Activated CD4-positive, alpha-beta T cell treated with anti-CD3 and anti-CD28 coated beads, Interleukin-2, amount 10 ng/mL, durations not matched to agents 7 days and 5 days (primary cell): ENCODE measurements at regions not wholly inside any gene's neighbourhood (a gene's known extent, or its start where the extent isn't known, plus 50 kb on each side); places are given as distances from the start of the nearest gene placed in this dataset.

Source experiments
- CTCF ChIA-PET: fragments of 350-600 bp; sonication (Branson Sonifier 250); formaldehyde crosslinking; loops from one replicate; lab custom pipeline; 2021; ENCODE audit warnings: antibody characterized with exemption; lab: Charles Lee
- POLR2A ChIA-PET: fragments of 350-600 bp; sonication (Branson Sonifier 250); formaldehyde crosslinking; loops from one replicate; lab custom pipeline; 2021; ENCODE audit warnings: antibody characterized with exemption; lab: Charles Lee
- DNase-seq: peaks from one replicate; pipeline ENCODE4 v3.0.0-alpha.2; 2020
- H3K27ac Mint-ChIP-seq: one replicate; pipeline ENCODE4 v1.8.0; 2021; ENCODE audit warnings: mild to moderate bottlenecking, moderate library complexity, mixed read lengths
- H3K27me3 Mint-ChIP-seq: one replicate; pipeline ENCODE4 v1.8.0; 2021; ENCODE audit warnings: mixed read lengths
- H3K36me3 Mint-ChIP-seq: one replicate; pipeline ENCODE4 v1.8.0; 2021; ENCODE audit warnings: low read depth, mixed read lengths
- H3K4me1 Mint-ChIP-seq: one replicate; pipeline ENCODE4 v1.8.0; 2021; ENCODE audit warnings: mixed read lengths
- H3K4me3 Mint-ChIP-seq: one replicate; pipeline ENCODE4 v1.8.0; 2021; ENCODE audit warnings: mild to moderate bottlenecking, moderate library complexity, mixed read lengths
- H3K9me3 Mint-ChIP-seq: one replicate; pipeline ENCODE4 v1.8.0; 2021; ENCODE audit warnings: mixed read lengths

- POLR2A ChIA-PET: no interaction called here
- Mint-ChIP-seq H3K9me3 (peaks cover 4% of the 10 kb centered on the region), H3K27me3 (no peaks in the 10 kb centered on the region), H3K4me3 (no peak overlapping the region), H3K27ac (no peak overlapping the region), H3K36me3 (no peaks in the 10 kb centered on the region), H3K4me1 (no peaks in the 10 kb centered on the region)
- DNase-seq: no peak
- CTCF ChIA-PET: no interaction called here
These were observed 352.4 kb downstream of the KIF16B start for GRCh38 chr20:16220826-16221225.

GRCh38 chr20:16219182-16219581 is 354.1 kb downstream of the KIF16B start:
- DNase-seq: no peak
- ChIA-PET CTCF (no interaction called here), POLR2A (no interaction called here)
- Mint-ChIP-seq H3K4me1 (no peaks in the 10 kb centered on the region), H3K9me3 (peaks cover 4% of the 10 kb centered on the region), H3K4me3 (no peak overlapping the region), H3K27ac (no peak overlapping the region), H3K27me3 (no peaks in the 10 kb centered on the region), H3K36me3 (no peaks in the 10 kb centered on the region)

- POLR2A ChIA-PET: no interaction called here
- no peaks in the 10 kb centered on the region for H3K36me3 Mint-ChIP-seq
- CTCF ChIA-PET: no interaction called here
- no peaks in the 10 kb centered on the region for H3K4me1 Mint-ChIP-seq
- peaks cover 4% of the 10 kb centered on the region for H3K9me3 Mint-ChIP-seq
- H3K4me3 Mint-ChIP-seq: no peak overlapping the region
- H3K27me3 Mint-ChIP-seq: no peaks in the 10 kb centered on the region
- H3K27ac Mint-ChIP-seq: no peak overlapping the region
- DNase-seq: no peak
These were observed 356.4 kb downstream of the KIF16B start for GRCh38 chr20:16216914-16217230.

GRCh38 chr20:16216227-16216913 is 356.9 kb downstream of the KIF16B start:
- no peak overlapping the region for H3K27ac Mint-ChIP-seq
- H3K9me3 Mint-ChIP-seq: peaks cover 4% of the 10 kb centered on the region
- H3K36me3 Mint-ChIP-seq: no peaks in the 10 kb centered on the region
- H3K4me3 Mint-ChIP-seq: no peak overlapping the region
- DNase-seq: no peak
- no peaks in the 10 kb centered on the region for H3K4me1 Mint-ChIP-seq
- POLR2A ChIA-PET: no interaction called here
- CTCF ChIA-PET: no interaction called here
- no peaks in the 10 kb centered on the region for H3K27me3 Mint-ChIP-seq

- no peaks in the 10 kb centered on the region for H3K4me1 Mint-ChIP-seq
- POLR2A ChIA-PET: no interaction called here
- CTCF ChIA-PET: interaction anchor here (0.6 kb wide), 1 partner anchor 62 kb away, joined by 5 read pairs; no protein-coding TSS in a partner anchor
- no peaks in the 10 kb centered on the region for H3K27me3 Mint-ChIP-seq
- no peaks in the 10 kb centered on the region for H3K36me3 Mint-ChIP-seq
- H3K27ac Mint-ChIP-seq: no peak overlapping the region
- H3K9me3 Mint-ChIP-seq: no peaks in the 10 kb centered on the region
- H3K4me3 Mint-ChIP-seq: no peak overlapping the region
- DNase-seq: no peak
These were observed 358.2 kb downstream of the KIF16B start for GRCh38 chr20:16215041-16215440.

- H3K27ac Mint-ChIP-seq: no peak overlapping the region
- DNase-seq: no peak
- CTCF ChIA-PET: no interaction called here
- H3K4me1 Mint-ChIP-seq: no peaks in the 10 kb centered on the region
- H3K27me3 Mint-ChIP-seq: no peaks in the 10 kb centered on the region
- POLR2A ChIA-PET: no interaction called here
- no peak overlapping the region for H3K4me3 Mint-ChIP-seq
- no peaks in the 10 kb centered on the region for H3K36me3 Mint-ChIP-seq
- H3K9me3 Mint-ChIP-seq: peaks cover 2% of the 10 kb centered on the region
These were observed 360.5 kb downstream of the KIF16B start for GRCh38 chr20:16212790-16213189.

- ChIA-PET CTCF (no interaction called here), POLR2A (no interaction called here)
- no peaks in the 10 kb centered on the region for H3K36me3 Mint-ChIP-seq
- no peak overlapping the region for H3K4me3 Mint-ChIP-seq
- no peak for DNase-seq
- H3K4me1 Mint-ChIP-seq: no peaks in the 10 kb centered on the region
- H3K9me3 Mint-ChIP-seq: peaks cover 2% of the 10 kb centered on the region
- no peak overlapping the region for H3K27ac Mint-ChIP-seq
- H3K27me3 Mint-ChIP-seq: no peaks in the 10 kb centered on the region
These were observed 363.3 kb downstream of the KIF16B start for GRCh38 chr20:16209951-16210361.

GRCh38 chr20:16209357-16209756 is 363.9 kb downstream of the KIF16B start:
- no peak for DNase-seq
- no peak overlapping the region for H3K4me3 Mint-ChIP-seq
- ChIA-PET CTCF (no interaction called here), POLR2A (no interaction called here)
- H3K27me3 Mint-ChIP-seq: no peaks in the 10 kb centered on the region
- H3K36me3 Mint-ChIP-seq: no peaks in the 10 kb centered on the region
- H3K4me1 Mint-ChIP-seq: no peaks in the 10 kb centered on the region
- H3K27ac Mint-ChIP-seq: no peak overlapping the region
- peaks cover 2% of the 10 kb centered on the region for H3K9me3 Mint-ChIP-seq

- no peaks in the 10 kb centered on the region for H3K27me3 Mint-ChIP-seq
- peaks cover 4% of the 10 kb centered on the region for H3K9me3 Mint-ChIP-seq
- no peaks in the 10 kb centered on the region for H3K4me1 Mint-ChIP-seq
- no peak overlapping the region for H3K4me3 Mint-ChIP-seq
- DNase-seq: no peak
- POLR2A ChIA-PET: no interaction called here
- H3K36me3 Mint-ChIP-seq: no peaks in the 10 kb centered on the region
- H3K27ac Mint-ChIP-seq: no peak overlapping the region
- CTCF ChIA-PET: no interaction called here
These were observed 364.8 kb downstream of the KIF16B start for GRCh38 chr20:16208443-16208842.

- Mint-ChIP-seq H3K27ac (no peak overlapping the region), H3K27me3 (no peaks in the 10 kb centered on the region), H3K4me3 (no peak overlapping the region), H3K36me3 (no peaks in the 10 kb centered on the region), H3K4me1 (no peaks in the 10 kb centered on the region), H3K9me3 (peaks cover 7% of the 10 kb centered on the region)
- ChIA-PET CTCF (no interaction called here), POLR2A (no interaction called here)
- DNase-seq: no peak
These were observed 366.4 kb downstream of the KIF16B start for GRCh38 chr20:16206817-16207216.

GRCh38 chr20:16205507-16205906 is 367.7 kb downstream of the KIF16B start:
- H3K4me3 Mint-ChIP-seq: no peak overlapping the region
- no peaks in the 10 kb centered on the region for H3K4me1 Mint-ChIP-seq
- CTCF ChIA-PET: interaction anchor here (0.6 kb wide), 1 partner anchor 1358 kb away, joined by 7 read pairs; no protein-coding TSS in a partner anchor
- POLR2A ChIA-PET: no interaction called here
- H3K27me3 Mint-ChIP-seq: no peaks in the 10 kb centered on the region
- H3K27ac Mint-ChIP-seq: no peak overlapping the region
- H3K36me3 Mint-ChIP-seq: no peaks in the 10 kb centered on the region
- H3K9me3 Mint-ChIP-seq: peaks cover 7% of the 10 kb centered on the region
- no peak for DNase-seq

- no peak overlapping the region for H3K27ac Mint-ChIP-seq
- H3K36me3 Mint-ChIP-seq: no peaks in the 10 kb centered on the region
- no peak overlapping the region for H3K4me3 Mint-ChIP-seq
- ChIA-PET CTCF (no interaction called here), POLR2A (no interaction called here)
- DNase-seq: no peak
- no peaks in the 10 kb centered on the region for H3K27me3 Mint-ChIP-seq
- no peaks in the 10 kb centered on the region for H3K4me1 Mint-ChIP-seq
- H3K9me3 Mint-ChIP-seq: peaks cover 6% of the 10 kb centered on the region
These were observed 370.2 kb downstream of the KIF16B start for GRCh38 chr20:16203096-16203495.

GRCh38 chr20:16201191-16201590 is 372.1 kb downstream of the KIF16B start:
- no peaks in the 10 kb centered on the region for H3K27me3 Mint-ChIP-seq
- no peak overlapping the region for H3K27ac Mint-ChIP-seq
- CTCF ChIA-PET: no interaction called here
- peaks cover 6% of the 10 kb centered on the region for H3K9me3 Mint-ChIP-seq
- no peak overlapping the region for H3K4me3 Mint-ChIP-seq
- no peaks in the 10 kb centered on the region for H3K4me1 Mint-ChIP-seq
- no peaks in the 10 kb centered on the region for H3K36me3 Mint-ChIP-seq
- POLR2A ChIA-PET: no interaction called here
- no peak for DNase-seq

GRCh38 chr20:16197696-16198095 is 375.6 kb downstream of the KIF16B start:
- DNase-seq: no peak
- H3K4me1 Mint-ChIP-seq: no peaks in the 10 kb centered on the region
- no peak overlapping the region for H3K27ac Mint-ChIP-seq
- no peaks in the 10 kb centered on the region for H3K9me3 Mint-ChIP-seq
- ChIA-PET CTCF (no interaction called here), POLR2A (no interaction called here)
- no peaks in the 10 kb centered on the region for H3K27me3 Mint-ChIP-seq
- no peak overlapping the region for H3K4me3 Mint-ChIP-seq
- no peaks in the 10 kb centered on the region for H3K36me3 Mint-ChIP-seq
